Mesothelial cell of epicardium (in vitro differentiated cells): ENCODE measurements at regions not wholly inside any gene's neighbourhood (a gene's known extent, or its start where the extent isn't known, plus 50 kb on each side); places are given as distances from the start of the nearest gene placed in this dataset.

ENCODE experiments used
- DNase-seq, 2 experiments: peaks; one replicate each; pipeline ENCODE4 v3.0.0; 2021; ENCODE audit warnings: low spot score in 2 of 2; ENCODE audit not compliant: unreplicated experiment in 2 of 2
- H3K27ac Mint-ChIP-seq: 2 replicates; pipeline ENCODE4 v1.8.0; 2021; ENCODE audit warnings: mixed read lengths
- H3K27me3 Mint-ChIP-seq: 2 replicates; pipeline ENCODE4 v1.8.0; 2021; ENCODE audit warnings: low read depth, mixed read lengths
- H3K36me3 Mint-ChIP-seq: 2 replicates; pipeline ENCODE4 v1.8.0; 2021; ENCODE audit warnings: mixed read lengths
- H3K4me1 Mint-ChIP-seq: 2 replicates; pipeline ENCODE4 v1.8.0; 2021; ENCODE audit warnings: mixed read lengths
- H3K4me3 Mint-ChIP-seq: 2 replicates; pipeline ENCODE4 v1.8.0; 2021; ENCODE audit warnings: mild to moderate bottlenecking, moderate library complexity, mixed read lengths
- H3K9me3 Mint-ChIP-seq: 2 replicates; pipeline ENCODE4 v1.8.0; 2021; ENCODE audit warnings: mixed read lengths
- TF ChIP-seq, protein P1 (sequence below): fragments of 200-600 bp; sonication (generic); IDR thresholded peaks from one replicate; pipeline ENCODE4 v1.5.0; 2021; ENCODE audit warnings: antibody characterized with exemption; ENCODE audit not compliant: unreplicated experiment

DNA sequence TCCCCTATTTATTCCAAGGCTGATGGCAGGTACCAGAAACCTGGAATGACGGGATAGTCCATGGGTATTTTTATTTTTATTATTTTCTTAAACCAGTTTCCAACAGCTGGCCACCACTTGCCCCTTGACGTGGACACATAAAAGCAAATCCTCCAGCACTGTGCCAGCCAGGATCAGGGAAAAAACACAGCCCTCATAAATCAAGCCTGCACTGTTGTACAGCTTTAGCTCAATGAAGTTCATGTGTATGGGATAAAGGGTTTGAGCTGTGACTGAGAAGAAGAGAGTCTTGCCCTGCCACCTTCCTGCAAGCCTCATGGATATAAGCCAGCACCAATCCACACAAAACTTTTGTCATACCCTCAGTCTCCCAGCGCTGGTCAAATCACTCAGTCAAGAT is 303.8 kb upstream of the SPAG17 start:
- H3K36me3 Mint-ChIP-seq = no peaks in the 10 kb centered on the region
- no peaks in the 10 kb centered on the region for H3K9me3 Mint-ChIP-seq
- peaks cover 45% of the 10 kb centered on the region for H3K4me1 Mint-ChIP-seq
- TF ChIP-seq, protein P1, sequence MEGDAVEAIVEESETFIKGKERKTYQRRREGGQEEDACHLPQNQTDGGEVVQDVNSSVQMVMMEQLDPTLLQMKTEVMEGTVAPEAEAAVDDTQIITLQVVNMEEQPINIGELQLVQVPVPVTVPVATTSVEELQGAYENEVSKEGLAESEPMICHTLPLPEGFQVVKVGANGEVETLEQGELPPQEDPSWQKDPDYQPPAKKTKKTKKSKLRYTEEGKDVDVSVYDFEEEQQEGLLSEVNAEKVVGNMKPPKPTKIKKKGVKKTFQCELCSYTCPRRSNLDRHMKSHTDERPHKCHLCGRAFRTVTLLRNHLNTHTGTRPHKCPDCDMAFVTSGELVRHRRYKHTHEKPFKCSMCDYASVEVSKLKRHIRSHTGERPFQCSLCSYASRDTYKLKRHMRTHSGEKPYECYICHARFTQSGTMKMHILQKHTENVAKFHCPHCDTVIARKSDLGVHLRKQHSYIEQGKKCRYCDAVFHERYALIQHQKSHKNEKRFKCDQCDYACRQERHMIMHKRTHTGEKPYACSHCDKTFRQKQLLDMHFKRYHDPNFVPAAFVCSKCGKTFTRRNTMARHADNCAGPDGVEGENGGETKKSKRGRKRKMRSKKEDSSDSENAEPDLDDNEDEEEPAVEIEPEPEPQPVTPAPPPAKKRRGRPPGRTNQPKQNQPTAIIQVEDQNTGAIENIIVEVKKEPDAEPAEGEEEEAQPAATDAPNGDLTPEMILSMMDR = no peak
- H3K4me3 Mint-ChIP-seq = no peak overlapping the region
- peaks cover 17% of the 10 kb centered on the region for H3K27me3 Mint-ChIP-seq
- H3K27ac Mint-ChIP-seq = no peak overlapping the region
- DNase-seq = no peak

DNA sequence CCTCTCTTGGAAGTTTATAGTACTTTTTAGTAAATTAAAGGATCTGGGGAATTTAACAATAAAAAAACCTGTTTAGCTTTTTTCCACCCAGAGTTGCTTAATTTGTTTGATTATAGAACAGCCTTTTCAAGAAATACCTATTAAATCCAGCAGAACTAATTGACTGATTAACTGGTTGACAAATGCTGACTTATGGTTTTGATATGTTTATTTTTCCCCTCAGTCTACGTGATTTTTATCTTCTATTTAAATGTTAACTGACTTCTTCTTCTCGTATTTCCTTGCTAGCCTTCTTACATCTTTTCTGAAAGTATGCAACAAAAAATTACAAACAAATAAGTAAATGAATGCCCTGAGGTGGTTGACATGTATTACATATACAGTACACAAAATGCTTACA is 302.9 kb upstream of the SPAG17 start:
- peaks cover 52% of the 10 kb centered on the region for H3K4me1 Mint-ChIP-seq
- TF ChIP-seq, protein P1 = no peak
- H3K9me3 Mint-ChIP-seq = peaks cover 1% of the 10 kb centered on the region
- no peak overlapping the region for H3K27ac Mint-ChIP-seq
- H3K27me3 Mint-ChIP-seq = peaks cover 17% of the 10 kb centered on the region
- no peak for DNase-seq
- H3K36me3 Mint-ChIP-seq = no peaks in the 10 kb centered on the region
- H3K4me3 Mint-ChIP-seq = no peak overlapping the region

DNA sequence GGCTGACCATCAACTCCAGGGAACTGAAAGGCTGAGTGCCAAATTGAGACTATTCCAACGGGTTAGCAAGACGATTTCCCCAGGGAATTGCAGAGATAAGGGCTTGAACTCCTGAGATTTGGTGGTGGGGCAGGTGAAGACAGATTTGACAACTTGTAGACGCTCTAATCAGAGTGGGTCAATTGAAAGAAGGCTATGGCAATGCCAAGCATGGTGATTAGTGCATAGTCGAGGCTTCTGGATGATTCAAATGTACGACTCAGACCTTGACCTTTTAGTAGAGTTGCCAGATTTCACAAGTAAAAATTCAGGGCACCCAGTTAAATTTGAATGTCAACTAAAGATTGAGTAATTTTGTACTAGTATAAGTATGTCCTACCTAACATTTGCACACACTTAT is 302.1 kb upstream of the SPAG17 start:
- Mint-ChIP-seq H3K4me1 (peaks cover 57% of the 10 kb centered on the region), H3K27me3 (peaks cover 20% of the 10 kb centered on the region), H3K4me3 (no peak overlapping the region), H3K27ac (no peak overlapping the region), H3K9me3 (peaks cover 5% of the 10 kb centered on the region), H3K36me3 (no peaks in the 10 kb centered on the region)
- DNase-seq = no peak
- TF ChIP-seq, protein P1 = no peak

- Mint-ChIP-seq H3K27me3 (peaks cover 16% of the 10 kb centered on the region), H3K9me3 (peaks cover 5% of the 10 kb centered on the region), H3K4me1 (peaks cover 58% of the 10 kb centered on the region), H3K36me3 (no peaks in the 10 kb centered on the region), H3K27ac (peak overlapping the region; percentile 36), H3K4me3 (no peak overlapping the region)
- no peak for DNase-seq
- TF ChIP-seq, protein P1 = no peak
Measured at GRCh38 chr1:118486199-118486598, 301.2 kb upstream of the SPAG17 start.

DNA sequence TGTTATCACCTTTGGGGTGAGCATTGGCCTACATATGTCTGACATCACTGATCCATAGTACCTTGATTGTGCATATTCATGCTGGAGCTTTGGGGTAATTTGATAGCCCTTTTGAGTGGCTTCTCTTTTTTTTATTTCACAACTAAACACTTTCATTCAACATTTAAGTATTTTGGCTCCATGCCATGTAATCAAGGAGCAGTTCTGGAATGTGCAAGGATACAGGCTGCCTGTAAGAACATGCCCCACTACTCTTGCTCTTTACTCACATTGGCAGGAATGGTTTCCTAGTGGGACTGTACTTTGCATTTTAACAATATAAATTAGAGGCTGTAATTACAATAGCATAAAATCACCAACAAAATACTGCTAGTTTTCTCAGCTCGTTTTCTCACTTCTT is 300.7 kb upstream of the SPAG17 start:
- no peak for DNase-seq
- H3K27ac Mint-ChIP-seq = peak overlapping the region; percentile 36
- H3K9me3 Mint-ChIP-seq = peaks cover 5% of the 10 kb centered on the region
- no peaks in the 10 kb centered on the region for H3K36me3 Mint-ChIP-seq
- TF ChIP-seq, protein P1 = no peak
- no peak overlapping the region for H3K4me3 Mint-ChIP-seq
- peaks cover 16% of the 10 kb centered on the region for H3K27me3 Mint-ChIP-seq
- peaks cover 61% of the 10 kb centered on the region for H3K4me1 Mint-ChIP-seq

DNA sequence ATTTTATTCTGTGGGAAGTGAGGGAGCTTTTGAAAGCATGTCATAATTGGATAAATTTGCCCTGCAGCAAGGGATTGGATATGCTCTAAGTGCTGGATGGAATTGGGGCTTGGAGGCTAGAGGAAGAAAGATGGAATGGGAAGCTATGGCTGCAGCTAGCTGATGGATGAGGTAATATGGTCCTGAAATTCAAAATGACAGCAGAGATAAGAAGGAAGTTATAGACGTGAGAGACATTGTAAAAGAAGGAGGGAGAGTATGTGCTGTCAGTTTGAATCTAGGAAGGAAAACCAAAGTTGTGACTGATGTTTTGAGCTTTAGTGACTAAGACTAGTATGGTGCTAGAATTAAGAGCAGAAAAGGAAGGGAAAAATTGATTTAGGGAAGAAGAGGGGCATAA is 299.9 kb upstream of the SPAG17 start:
- peaks cover 5% of the 10 kb centered on the region for H3K9me3 Mint-ChIP-seq

More for the DNA sequence above, 299.9 kb upstream of the SPAG17 start:
- Mint-ChIP-seq H3K36me3 (no peaks in the 10 kb centered on the region), H3K27ac (peak overlapping the region; percentile 18), H3K4me1 (peaks cover 61% of the 10 kb centered on the region), H3K27me3 (peaks cover 16% of the 10 kb centered on the region), H3K4me3 (no peak overlapping the region)
- TF ChIP-seq, protein P1 = no peak
- DNase-seq = no peak
